NCI-H1417 treated with DMSO at 0.1 percent for 48 hours (cell line): ENCODE measurements at regions not wholly inside any gene's neighbourhood (a gene's known extent, or its start where the extent isn't known, plus 50 kb on each side); places are given as distances from the start of the nearest gene placed in this dataset.

Experiments
- DNase-seq: peaks from one replicate; lab custom pipeline; 2025; lab: John Stamatoyannopoulos, UW

DNA sequence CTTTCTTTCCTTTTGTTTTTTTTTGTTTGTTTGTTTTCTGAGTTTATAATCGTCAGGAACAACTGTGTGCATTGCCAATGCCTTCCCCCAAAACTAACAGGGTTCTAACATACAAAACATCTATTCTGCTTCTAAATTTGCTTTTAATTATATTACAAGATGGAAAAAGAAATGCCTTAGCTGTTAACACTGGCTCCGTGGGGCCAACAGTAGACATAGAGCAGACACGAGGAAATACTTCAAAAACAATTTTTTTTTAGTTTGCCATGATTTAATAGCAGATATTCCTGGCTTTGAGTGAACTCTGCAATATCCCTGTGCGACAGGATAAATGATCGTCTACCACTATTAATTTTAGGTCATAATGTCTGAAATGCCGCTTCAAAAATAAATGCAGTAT, 153.3 kb upstream of the HNRNPA3 start:
- DNase-seq: no peak

DNA sequence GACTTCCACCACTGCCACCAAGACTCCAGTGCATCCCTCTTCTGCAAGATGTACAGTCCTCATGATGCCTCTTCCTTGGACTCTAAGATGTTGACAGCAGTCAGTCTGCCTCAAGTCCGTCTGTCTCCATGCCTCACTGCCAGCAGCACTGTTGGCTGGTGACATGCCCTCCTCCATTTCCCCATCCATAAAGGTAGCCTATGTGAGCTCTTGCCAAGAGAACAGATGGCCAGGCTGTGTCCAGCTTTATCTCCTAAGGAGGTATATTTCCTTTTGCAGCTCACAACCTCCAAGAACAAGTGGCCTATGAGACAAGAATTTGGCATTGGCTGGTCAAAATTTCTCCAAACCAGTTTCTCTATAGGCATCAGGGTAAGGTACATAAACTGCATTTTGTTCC, 149.3 kb upstream of the HNRNPA3 start:
- DNase-seq: no peak

DNA sequence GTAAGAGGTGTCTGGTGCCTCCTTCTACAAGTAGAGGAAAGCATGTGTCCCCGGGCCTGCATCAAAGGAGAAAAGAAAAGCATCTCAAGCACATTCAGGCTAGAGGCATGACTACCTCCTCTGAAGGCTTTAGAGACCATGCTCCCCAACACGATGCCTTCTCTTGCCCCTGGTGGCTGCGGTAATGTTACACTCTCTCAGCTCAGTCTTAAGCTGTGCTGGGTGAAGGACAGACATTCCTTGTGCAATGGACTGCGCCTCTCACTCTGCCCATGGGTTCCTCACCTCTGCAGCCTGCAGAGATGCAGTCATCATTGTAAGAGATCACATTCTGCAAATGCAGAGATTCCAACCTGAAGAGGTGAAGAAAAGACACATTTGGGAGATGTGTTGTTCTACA, 148.2 kb upstream of the HNRNPA3 start:
- no peak for DNase-seq

DNA sequence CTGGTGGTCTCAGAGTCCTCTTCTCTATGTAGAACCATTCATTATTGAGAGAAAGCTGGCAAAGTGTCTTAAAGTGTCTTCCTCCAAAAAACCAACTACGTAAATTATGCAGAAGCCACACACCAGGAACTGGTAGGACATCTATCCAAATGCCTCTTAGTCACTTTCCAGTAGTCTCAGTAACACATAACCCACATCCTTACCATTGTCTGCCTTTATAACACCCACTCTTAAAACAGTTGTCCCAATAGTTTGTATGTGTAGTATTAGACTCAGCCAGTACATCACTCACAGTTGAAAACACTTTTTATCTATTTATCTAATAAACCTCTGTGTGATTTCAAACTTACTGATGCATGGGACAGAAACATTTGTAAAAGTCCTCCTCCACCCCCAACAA, 143.6 kb upstream of the HNRNPA3 start:
- no peak for DNase-seq

DNA sequence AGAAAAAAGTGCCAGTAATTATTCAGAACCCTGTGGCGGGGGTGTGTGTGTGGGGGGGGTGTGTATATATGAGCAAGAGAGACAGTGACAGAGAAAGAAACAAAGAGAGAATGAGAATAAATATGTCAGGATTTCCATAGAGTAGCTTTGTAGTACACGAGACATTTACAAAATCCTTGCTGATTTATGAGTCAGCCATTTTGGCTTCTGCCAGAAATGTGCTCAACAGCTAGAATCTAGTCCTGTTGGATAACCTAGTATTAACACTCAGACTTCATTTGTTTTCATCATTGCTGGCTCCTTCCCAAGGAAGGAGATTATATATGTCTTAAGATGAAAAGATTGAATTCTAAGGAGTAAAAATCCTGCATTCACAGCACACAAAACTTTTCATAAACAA, 140.5 kb upstream of the HNRNPA3 start:
- no peak for DNase-seq

DNA sequence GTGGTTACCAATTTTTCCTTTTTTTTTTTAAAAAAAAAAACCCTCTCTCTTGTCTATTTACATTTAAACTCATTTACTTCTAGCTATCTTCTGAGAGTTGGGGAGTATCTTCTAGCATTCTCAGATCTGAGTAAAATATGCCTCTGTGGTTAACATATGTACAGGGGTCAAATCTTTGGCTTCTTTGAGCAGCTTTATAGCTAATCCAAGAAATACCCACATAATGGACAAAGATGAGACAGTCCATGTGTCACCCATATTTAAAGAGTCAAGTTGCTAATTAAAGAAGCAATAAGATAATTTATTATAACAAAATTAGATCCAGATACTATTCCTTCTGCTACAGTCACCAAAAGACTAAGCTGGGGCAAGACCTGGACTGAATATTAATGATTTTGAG, 139.0 kb upstream of the HNRNPA3 start:
- no peak for DNase-seq

DNA sequence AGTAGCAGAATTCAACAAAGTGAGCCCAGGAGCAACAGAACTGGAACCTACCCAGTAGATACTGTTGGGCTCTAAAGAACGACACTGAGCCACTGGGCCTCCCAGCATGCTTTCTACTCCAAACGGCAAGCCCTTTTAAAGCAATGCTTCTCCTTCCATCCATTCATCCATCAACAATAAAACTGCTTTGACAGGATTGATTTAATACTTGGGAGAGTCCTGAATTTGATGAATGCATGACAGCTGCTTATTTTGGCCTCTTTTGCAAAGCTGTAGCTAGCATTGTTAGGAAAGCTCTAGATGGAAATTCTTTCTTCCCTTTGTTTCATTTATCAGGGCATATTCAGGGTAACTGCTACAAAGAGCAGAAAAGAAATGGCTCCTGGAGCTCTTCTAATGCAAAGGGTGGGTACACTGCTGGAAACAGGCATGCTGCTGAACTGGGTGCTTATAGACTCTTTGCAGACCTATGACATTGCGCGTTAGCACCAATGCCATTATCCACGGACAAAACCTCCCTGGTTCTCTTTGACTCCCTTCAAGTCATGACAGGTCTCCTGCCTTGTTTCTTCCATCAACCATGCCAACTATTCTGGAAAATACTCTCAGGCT, 138.4 kb upstream of the HNRNPA3 start:
- DNase-seq: no peak

DNA sequence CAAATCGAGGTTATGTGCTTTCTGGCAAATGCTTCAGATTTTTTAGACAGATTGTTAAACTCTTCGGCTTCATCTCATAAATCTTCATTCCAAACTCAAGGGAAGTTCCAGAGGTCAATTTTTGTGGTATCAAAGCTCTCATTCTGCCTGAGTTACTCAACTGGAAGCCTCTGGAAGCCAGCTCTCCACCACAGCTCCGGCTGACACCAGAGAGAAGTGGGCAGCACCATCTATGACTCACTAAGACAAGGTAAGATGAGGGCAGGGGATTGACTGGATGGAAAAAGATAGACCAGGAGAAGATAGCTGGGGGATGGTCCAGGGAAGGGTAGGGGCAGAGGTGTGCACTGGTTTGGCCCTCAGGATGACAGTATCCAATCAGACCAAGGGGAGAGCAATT, 137.3 kb upstream of the HNRNPA3 start:
- no peak for DNase-seq

DNA sequence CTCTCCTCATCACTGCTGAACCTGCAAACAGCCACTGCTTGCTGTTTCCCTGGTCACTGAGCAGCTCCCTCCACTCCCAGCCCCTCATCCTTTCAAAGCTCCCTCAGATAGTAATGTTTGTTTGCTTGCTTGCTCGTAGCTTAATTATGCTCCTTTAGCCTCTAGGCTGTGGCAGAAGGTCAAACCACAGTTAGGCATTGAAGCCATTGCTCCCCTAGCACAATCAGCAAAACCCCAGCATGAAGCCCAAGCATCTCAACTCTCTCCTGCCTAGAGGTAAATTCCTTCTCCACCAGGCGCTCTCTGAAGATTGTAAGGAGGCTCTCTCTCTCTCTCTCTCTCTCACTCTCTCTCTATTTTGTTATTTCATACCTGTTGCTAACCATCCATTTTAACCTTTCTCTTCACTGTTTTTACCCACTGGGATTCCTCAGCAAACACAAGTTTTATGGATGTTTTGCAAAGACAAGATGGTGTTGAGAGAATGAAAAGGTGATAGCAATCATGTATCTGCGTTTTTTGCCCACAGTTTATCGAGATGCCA, 135.9 kb upstream of the HNRNPA3 start:
- DNase-seq: no peak

DNA sequence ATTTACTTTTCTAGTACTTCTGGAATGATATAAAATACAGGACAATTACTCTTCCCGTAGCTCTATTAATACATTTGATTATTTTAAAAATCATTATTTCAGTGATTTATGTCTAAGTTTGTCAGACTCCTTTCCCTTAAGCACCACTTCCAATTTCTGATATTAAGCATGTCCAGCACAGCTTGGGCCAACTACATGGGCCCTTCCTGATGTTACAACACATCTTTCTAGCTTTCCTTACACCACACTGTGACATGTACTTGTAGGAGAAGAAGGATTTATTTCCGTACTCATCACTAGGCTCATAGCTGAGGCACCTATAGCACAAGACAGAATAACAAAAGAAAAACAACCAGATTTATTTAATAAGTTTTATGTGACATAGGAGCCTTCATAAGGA, 134.8 kb upstream of the HNRNPA3 start:
- no peak for DNase-seq

DNA sequence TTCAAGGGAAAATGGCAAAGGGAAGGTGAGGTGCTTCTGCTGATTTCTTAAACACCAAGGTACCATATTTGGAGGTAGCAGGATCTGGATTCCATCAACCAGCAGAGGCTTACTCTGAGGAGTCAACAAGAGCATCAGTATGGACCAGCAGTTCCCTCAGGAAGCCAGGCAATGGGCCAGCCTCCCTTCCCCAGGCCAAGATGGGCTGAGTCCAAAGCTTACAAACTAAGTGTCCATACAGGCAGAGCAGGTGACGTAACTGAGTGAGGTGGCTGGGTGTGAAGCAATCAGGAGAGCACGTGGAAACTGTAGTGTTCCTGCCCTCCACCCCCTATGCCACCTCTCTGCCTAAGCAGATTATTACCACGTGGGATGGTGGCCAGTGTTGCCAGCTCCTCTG, 134.2 kb upstream of the HNRNPA3 start:
- DNase-seq: no peak

DNA sequence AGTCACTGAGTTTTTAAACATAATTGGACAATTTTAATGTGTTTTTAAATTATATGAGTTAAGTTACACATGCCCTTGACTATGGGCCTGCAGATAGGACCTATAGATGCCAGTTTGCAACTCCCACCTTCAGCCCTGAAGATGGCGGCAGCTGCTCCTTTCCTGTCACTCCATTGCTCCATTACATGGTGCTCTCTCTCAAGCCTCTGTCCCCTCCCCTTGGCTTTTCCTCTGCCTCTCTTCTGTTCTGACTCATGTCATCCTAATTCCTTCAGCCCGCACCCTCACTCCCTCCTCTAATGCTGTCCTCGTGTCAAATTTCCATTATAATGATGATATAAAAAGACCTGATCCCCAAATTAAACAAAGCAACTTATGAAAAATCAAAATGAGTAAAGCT, 133.7 kb upstream of the HNRNPA3 start:
- no peak for DNase-seq

DNA sequence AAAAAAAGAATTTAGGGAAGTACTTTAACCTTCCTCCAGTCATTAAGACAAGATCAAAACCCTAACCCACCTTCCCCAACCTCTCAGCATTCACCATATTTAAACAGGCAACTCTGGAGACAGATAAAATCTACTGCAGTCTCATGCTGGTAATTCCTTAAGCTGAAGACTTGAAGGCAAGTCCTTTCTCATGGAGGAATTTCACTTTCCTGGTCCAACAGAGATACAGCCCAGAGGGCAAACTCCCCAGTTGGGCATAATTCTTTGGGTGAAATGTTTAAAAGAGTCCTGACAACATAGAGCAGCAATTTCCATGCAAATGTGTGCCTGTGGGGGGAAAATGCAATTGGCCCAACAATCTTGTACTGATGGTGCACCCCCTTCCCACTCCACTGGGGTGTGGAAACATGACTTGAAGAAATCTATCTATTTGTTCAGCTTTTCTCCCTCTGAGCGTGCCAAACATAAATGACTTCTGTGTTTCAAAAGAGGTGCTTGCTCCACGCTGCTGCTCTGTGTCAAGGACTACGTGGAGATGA, 131.8 kb upstream of the HNRNPA3 start:
- DNase-seq: no peak

DNA sequence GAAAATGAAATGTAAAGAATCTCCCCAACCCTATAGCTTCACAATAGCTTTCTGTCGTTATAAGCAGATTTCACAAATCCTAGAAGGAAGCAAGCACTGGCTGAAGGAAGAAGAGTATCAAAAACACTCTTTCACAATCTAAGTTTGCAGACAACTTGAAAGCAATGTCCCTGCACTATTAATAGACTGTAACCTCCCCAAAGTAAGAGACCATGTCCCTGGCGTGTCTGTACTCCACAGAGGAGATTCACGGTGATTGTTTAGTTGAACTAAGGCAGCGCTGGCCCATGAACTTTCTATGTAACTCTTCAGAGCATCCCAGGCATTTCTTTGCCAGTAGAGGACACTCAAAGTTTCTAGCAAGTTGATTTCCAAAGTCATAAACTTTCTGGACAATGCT, 128.0 kb upstream of the HNRNPA3 start:
- no peak for DNase-seq

DNA sequence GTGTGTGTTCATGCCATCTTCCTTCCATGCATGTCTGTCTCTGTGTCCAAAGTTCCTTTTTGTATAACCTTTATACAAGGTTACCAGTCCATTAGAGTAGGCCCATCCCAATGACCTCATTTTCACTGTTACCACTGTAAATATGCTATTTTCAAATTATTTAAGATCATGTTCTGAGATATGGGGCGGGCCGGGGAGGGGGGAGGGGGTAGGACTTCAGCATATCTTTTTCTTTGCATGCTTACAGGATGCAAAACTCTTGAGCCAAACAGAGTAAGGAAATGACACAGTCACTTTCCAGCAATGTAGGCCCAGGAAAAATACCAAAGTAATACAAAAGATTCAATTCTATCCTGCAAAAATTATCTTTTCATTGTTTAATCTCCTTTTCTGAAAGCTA, 124.1 kb upstream of the HNRNPA3 start:
- no peak for DNase-seq

DNA sequence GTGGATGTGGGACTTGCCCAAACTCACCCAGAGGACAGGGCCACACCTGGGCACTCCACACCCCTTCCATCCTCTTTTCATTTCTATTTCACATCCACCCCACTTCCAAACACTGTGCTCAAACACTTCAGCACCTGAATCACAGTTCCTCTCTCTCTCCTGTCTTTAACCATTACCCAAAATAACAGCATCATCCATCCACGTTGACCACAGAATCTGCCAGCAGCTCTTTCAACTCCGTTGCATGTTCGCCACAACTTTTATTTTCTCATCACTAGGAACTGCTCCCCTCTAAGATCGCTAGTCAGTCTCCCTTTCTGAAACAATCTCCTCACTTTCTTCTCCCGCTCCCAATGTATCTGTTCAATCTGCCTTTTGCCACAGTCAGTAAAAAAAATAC, 121.6 kb upstream of the HNRNPA3 start:
- DNase-seq: no peak

DNA sequence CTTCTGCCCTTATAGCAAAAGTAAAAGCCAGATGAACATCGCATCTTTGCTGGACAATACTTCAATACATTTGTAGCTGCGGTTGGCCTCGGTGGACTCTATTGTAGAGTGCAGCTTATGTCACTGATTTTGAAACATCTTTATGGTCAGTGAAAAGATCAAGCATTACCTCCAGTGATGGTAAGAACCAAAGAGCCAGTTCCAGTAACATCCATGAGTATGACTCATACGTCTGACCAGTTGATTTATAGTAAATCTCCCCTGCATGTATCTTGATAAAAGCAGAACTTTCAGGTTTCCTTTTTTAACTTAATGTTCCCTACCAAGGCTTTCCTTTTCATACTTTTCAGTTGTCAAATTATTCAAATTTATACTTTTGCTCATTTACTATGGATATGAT, 119.2 kb upstream of the HNRNPA3 start:
- no peak for DNase-seq

DNA sequence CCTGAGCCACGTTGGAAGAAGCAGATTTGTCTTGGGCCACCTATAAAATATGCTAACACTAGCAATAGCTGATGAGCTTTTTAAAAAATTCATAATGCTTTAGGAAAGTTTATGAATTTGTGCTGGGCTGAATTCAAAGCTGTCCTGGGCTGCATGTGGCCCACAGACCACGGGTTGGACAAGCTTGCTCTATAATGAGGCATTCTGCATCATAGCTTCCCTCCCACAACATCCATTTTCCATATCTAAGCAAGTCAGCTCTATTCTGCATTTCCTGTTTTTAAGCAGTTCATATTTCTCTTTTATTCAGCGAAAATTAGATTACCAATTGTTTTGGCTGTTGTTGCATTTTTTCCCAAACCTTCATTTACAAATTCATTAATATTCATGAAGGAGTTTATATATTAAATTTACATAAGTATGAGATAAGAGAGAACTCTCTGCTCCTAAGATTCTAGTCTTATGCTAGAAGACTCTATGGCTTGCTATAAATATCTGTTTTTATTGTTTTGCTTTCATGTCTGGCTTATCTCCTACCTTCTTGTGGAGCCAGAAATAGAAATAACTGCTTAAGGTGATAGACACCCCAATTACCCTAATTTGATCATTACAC, 114.5 kb upstream of the HNRNPA3 start:
- DNase-seq: no peak

DNA sequence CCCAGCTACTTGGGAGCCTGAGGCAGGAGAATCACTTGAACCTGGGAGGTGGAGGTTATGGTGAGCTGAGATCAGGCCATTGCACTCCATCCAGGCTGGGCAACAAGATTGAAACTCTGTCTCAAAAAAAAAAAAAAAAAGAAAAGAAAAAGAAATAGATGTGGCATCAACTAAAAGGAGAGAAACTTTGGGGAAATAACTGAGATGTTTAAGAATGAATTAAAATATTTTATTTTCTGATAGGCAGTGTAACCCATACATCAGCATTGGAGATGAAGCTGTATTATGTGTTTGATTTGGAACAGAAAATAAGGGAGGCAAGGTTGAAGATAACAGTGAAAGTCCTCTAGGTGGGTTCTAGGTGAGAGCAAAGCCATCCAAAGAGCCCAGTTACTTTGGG, 110.7 kb upstream of the HNRNPA3 start:
- no peak for DNase-seq

DNA sequence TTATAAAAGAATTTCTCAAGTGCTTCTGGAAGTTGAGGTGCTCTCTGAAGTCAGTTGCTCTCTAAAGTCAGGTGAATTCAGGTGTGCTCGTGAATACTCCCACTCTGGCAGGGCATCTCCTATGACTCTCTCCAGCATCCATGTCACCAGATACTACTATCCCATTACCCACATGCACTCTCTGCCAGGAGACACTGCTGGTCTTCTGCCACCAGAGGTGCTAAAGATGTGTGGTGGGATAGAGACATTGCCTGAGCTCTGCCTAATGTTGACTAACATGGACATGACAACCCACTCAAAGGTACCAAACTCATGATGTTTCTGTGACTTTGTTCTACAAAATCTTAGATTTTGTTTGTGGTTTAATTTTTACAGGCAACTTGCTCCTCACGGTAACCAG, 106.4 kb upstream of the HNRNPA3 start:
- no peak for DNase-seq

DNA sequence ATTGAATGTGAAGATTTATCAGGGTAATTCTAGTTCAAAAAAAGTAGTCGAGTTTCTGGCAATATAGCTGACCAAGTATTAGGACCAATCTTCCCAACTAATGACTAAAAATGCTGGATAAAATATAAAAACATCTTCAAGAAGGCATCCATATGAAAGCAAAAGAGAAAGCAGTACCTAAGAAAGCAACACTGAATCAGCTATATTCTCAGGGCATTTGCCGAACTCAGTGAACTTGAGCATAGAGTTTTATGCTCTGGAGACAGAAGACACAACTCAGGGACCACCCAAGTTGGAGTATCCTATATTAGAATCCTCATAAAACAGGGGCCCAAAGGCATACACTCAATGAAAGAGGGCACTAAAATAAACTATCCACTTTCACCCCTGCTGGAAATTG, 103.7 kb upstream of the HNRNPA3 start:
- no peak for DNase-seq

DNA sequence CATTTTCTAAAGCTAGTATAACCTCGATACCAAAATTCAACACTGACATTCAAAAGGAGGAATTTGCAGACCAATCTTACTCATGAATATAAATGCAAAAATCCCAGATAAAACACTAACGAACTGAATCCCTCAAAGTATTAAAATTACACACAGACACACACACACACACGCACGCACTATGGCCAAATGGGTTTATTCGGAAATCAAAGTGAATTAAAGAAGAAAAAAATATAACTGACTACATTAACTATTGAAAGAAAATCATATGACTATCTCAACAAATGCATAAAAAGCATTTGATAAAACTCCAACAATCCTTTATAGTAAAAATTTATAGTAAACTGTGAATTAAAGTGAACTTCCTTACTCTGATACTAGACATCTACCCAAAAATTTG, 97.9 kb upstream of the HNRNPA3 start:
- DNase-seq: no peak

DNA sequence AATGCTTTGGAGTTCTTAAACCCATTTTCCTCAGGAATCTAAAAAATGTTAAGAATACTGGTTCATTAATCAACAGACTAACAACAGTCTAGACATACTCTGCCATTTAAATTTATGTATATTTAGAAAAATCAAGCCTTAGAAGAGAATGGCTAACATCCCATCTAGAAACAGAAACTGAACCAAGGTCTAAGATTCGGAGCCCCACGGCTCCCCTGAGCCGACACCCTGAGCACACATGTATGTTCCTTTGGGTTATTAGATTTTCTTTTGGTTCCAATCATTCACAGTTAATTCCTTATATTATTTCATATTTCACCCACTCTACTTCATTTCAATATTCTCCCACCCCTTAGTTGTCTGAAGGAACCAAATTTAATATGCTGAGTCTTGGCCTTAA, 94.8 kb upstream of the HNRNPA3 start:
- DNase-seq: no peak

DNA sequence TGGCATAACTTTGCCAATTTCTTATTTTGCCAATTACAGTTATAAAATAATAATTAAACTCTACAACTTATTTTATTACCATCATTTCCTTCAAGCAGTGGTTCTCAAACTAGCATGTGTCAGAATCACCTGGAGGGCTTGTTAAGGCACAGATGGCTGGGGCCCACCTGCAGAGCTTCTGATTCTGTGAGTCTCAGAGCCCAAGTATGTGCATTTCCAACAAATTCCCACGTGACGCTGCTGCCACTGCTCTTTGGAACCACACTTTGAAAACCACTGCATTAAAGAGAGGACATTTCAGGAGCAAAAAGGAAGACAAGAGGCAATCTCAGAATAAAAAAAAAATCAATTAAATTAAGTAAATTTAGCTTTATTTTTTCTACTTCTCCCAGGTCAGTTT, 94.0 kb upstream of the HNRNPA3 start:
- DNase-seq: no peak
